Gastrocnemius medialis (tissue), 4 donors: ENCODE measurements at regions not wholly inside any gene's neighbourhood (a gene's known extent, or its start where the extent isn't known, plus 50 kb on each side); places are given as distances from the start of the nearest gene placed in this dataset.

Source experiments
- ATAC-seq, 2 donors: fragments of 150-250 bp; one replicate each; pipeline ENCODE4 v1.9.1; 2016
- DNase-seq, 2 donors: peaks; one replicate each; pipeline ENCODE4 v3.0.0-alpha.2; 2019
- H3K27ac ChIP-seq, 4 donors: fragments of 200-600 bp; sonication (generic); 1 replicate in 1 of 4; 2 replicates in 3 of 4; pipeline ENCODE4 v1.5.1; 2016 to 2018; ENCODE audit warnings: mild to moderate bottlenecking in 2 of 4, moderate library complexity in 1 of 4
- H3K27me3 ChIP-seq, 3 donors: fragments of 200-600 bp; sonication (generic) in 2 of 3; 1 replicate in 1 of 3; 2 replicates in 2 of 3; pipeline versions ENCODE4 v1.5.1 to v1.6.0; 2016 to 2019; ENCODE audit warnings: mild to moderate bottlenecking in 1 of 3, moderate library complexity in 1 of 3
- H3K36me3 ChIP-seq, 2 donors: fragments of 200-600 bp; sonication (generic) in 1 of 2; one replicate each; pipeline ENCODE4 v1.5.1; 2017 to 2018
- H3K4me1 ChIP-seq, 2 donors: fragments of 200-600 bp; sonication (generic) in 1 of 2; one replicate each; pipeline ENCODE4 v1.5.1; 2016 to 2017; ENCODE audit warnings: mild to moderate bottlenecking in 2 of 2
- H3K4me3 ChIP-seq, 4 donors: fragments of 200-600 bp; sonication (generic) in 3 of 4; 1 replicate in 1 of 4; 2 replicates in 3 of 4; pipeline ENCODE4 v1.5.1; 2016 to 2019; ENCODE audit warnings: mild to moderate bottlenecking in 2 of 4
- H3K9me3 ChIP-seq, 3 donors: fragments of 200-600 bp; sonication (generic) in 2 of 3; 1 replicate in 1 of 3; 2 replicates in 2 of 3; pipeline ENCODE4 v1.5.1; 2016 to 2019
- POLR2A ChIP-seq, 2 donors: fragments of 450-650 bp; IDR thresholded peaks; one replicate each; pipeline ENCODE4 v1.6.1; 2017; ENCODE audit warnings: antibody characterized with exemption in 2 of 2, mild to moderate bottlenecking in 2 of 2, moderate library complexity in 2 of 2
- in situ Hi-C, 4 donors: fragments of 200-750 bp; cut with MboI; loops; one replicate each; pipeline versions ENCODE4 v1.15.0 to v1.8.0; 2017; ENCODE audit warnings: low sequenced_read_pairs in 4 of 4
- intact Hi-C: fragments of 100-400 bp; cut with DNase I; formaldehyde crosslinking; loops from one replicate; pipeline ENCODE4 v1.15.1; 2023; ENCODE audit warnings: low total_unique reads
- TF ChIP-seq, protein P1 (sequence below), 5 experiments: fragments of 450-650 bp in 3 of 5; fragments of 200-600 bp in 2 of 5; sonication (generic) in 2 of 5; IDR thresholded peaks in 4 of 5; conservative IDR thresholded peaks in 1 of 5; 1 replicate in 4 of 5; 2 replicates in 1 of 5; pipeline ENCODE4 v1.5.1; 2016 to 2019; ENCODE audit warnings: antibody characterized with exemption in 5 of 5, mild to moderate bottlenecking in 3 of 5, moderate library complexity in 3 of 5

GRCh38 chr7:41038211-41038610 lies 664.7 kb downstream of the INHBA start:
- in situ Hi-C loops: no loop called here

GRCh38 chr7:41037691-41038090 lies 665.2 kb downstream of the INHBA start:
- Histone ChIP-seq H3K4me1 (no peaks in the 10 kb centered on the region), H3K4me3 (no peak overlapping the region), H3K9me3 (no peaks in the 10 kb centered on the region), H3K27me3 (no peaks in the 10 kb centered on the region), H3K27ac (no peak overlapping the region), H3K36me3 (no peaks in the 10 kb centered on the region)
- in situ Hi-C loops: no loop called here
- intact Hi-C loops: no loop called here
- TF ChIP-seq, protein P1, sequence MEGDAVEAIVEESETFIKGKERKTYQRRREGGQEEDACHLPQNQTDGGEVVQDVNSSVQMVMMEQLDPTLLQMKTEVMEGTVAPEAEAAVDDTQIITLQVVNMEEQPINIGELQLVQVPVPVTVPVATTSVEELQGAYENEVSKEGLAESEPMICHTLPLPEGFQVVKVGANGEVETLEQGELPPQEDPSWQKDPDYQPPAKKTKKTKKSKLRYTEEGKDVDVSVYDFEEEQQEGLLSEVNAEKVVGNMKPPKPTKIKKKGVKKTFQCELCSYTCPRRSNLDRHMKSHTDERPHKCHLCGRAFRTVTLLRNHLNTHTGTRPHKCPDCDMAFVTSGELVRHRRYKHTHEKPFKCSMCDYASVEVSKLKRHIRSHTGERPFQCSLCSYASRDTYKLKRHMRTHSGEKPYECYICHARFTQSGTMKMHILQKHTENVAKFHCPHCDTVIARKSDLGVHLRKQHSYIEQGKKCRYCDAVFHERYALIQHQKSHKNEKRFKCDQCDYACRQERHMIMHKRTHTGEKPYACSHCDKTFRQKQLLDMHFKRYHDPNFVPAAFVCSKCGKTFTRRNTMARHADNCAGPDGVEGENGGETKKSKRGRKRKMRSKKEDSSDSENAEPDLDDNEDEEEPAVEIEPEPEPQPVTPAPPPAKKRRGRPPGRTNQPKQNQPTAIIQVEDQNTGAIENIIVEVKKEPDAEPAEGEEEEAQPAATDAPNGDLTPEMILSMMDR (IDR thresholded peaks at IDR 0.05 in 4 of 5, conservative IDR thresholded peaks at IDR 0.05 in 1 of 5): no peak
- TF ChIP-seq POLR2A (IDR thresholded peaks at IDR 0.05): no peak
- DNase-seq (no peak), ATAC-seq (no peak)

More at GRCh38 chr7:41038211-41038610, 664.7 kb downstream of the INHBA start:
- no peaks in the 10 kb centered on the region for H3K36me3 ChIP-seq
- no peak overlapping the region for H3K27ac ChIP-seq
- no peak for ATAC-seq
- intact Hi-C loops: no loop called here
- DNase-seq: no peak
- no peaks in the 10 kb centered on the region for H3K27me3 ChIP-seq
- no peak overlapping the region for H3K4me3 ChIP-seq
- TF ChIP-seq POLR2A (IDR thresholded peaks at IDR 0.05): no peak
- TF ChIP-seq, protein P1 (IDR thresholded peaks at IDR 0.05 in 4 of 5, conservative IDR thresholded peaks at IDR 0.05 in 1 of 5): no peak
- no peaks in the 10 kb centered on the region for H3K9me3 ChIP-seq
- H3K4me1 ChIP-seq: no peaks in the 10 kb centered on the region

DNA sequence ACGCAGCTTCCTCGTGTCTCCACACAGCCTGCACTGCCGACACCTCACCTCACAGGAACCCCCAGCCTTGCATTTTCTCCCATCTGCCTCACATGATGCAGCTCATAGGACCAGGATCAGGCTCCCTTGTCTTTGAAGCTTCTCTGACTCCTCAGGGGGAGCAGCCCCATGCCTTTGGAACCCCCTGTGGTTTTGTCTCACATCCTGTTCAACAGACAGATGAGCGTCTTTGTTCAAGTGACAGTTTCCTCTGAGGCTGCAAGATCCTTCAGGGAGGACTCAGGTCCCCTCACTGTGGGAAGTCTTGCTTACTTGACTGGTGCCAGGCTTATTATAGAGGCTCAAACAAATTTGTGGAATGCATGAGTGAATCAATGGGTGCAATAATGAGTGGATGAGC lies 667.1 kb downstream of the INHBA start:
- H3K4me3 ChIP-seq: no peak overlapping the region
- no peaks in the 10 kb centered on the region for H3K36me3 ChIP-seq
- H3K9me3 ChIP-seq: no peaks in the 10 kb centered on the region
- intact Hi-C loops: no loop called here
- no peaks in the 10 kb centered on the region for H3K4me1 ChIP-seq
- no peak for ATAC-seq
- no peak for DNase-seq
- no peak overlapping the region for H3K27ac ChIP-seq
- no peaks in the 10 kb centered on the region for H3K27me3 ChIP-seq
- in situ Hi-C loops: no loop called here
- TF ChIP-seq, protein P1 (IDR thresholded peaks at IDR 0.05 in 4 of 5, conservative IDR thresholded peaks at IDR 0.05 in 1 of 5): no peak
- no peak for TF ChIP-seq POLR2A (IDR thresholded peaks at IDR 0.05)

DNA sequence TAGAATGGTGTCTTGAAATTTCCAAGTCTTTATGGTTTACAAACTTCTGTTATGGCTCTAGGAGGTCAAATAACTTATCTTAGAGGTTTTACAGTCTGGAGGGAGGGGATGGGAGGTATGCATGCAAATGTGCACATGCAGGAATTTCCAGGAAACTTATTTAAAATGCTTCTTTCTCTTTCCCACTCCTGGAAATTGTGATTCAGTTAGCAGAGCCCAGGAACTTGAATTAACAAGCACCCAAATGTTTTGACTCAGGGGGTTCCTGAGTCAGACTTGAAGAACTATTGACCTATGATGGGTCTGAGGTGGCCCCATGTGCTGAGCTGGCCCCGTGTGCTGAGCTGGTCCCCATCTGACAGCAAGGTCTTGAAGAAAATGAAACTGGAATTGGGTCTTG lies 669.4 kb downstream of the INHBA start:
- intact Hi-C loops: no loop called here
- Histone ChIP-seq H3K4me1 (no peaks in the 10 kb centered on the region), H3K4me3 (no peak overlapping the region), H3K27ac (no peak overlapping the region), H3K9me3 (no peaks in the 10 kb centered on the region), H3K27me3 (no peaks in the 10 kb centered on the region), H3K36me3 (no peaks in the 10 kb centered on the region)
- ATAC-seq: no peak
- in situ Hi-C loops: no loop called here
- no peak for TF ChIP-seq POLR2A (IDR thresholded peaks at IDR 0.05)
- DNase-seq: no peak

- TF ChIP-seq, protein P1 (IDR thresholded peaks at IDR 0.05 in 4 of 5, conservative IDR thresholded peaks at IDR 0.05 in 1 of 5): no peak
- TF ChIP-seq POLR2A (IDR thresholded peaks at IDR 0.05): no peak
- Histone ChIP-seq H3K36me3 (no peaks in the 10 kb centered on the region), H3K27ac (no peak overlapping the region), H3K4me1 (no peaks in the 10 kb centered on the region), H3K9me3 (no peaks in the 10 kb centered on the region), H3K27me3 (no peaks in the 10 kb centered on the region), H3K4me3 (no peak overlapping the region)
- ATAC-seq: no peak
- intact Hi-C loops: no loop called here
- in situ Hi-C loops: no loop called here
- no peak for DNase-seq
Observed at GRCh38 chr7:41030673-41031072, 672.2 kb downstream of the INHBA start.
